K562 (cell line): ENCODE measurements at regions not wholly inside any gene's neighbourhood (a gene's known extent, or its start where the extent isn't known, plus 50 kb on each side); places are given as distances from the start of the nearest gene placed in this dataset.

Experiments used
- ATAC-seq: fragments of 200-7000 bp; cut with Tn5 transposase; 3 replicates; pipeline ENCODE4 v1.9.1; 2020; ENCODE audit warnings: moderate library complexity
- BruUV-seq: library from RNA; stranded (reverse); fragments of 400-500 nt; replicated peaks from 2 replicates; lab custom pipeline; 2021; lab: Mats Ljungman, UMichigan
- CTCF ChIA-PET: fragments of 300-600 bp; formaldehyde crosslinking; extraction: SDS; loops from one replicate; lab custom pipeline; 2021; ENCODE audit warnings: low intra/inter-chr PET ratio; lab: Yijun Ruan, JAX
- POLR2A ChIA-PET: fragments of 300-600, 350-650 bp; sonication (Branson Sonifier 250); formaldehyde crosslinking; extraction: SDS; loops from one replicate; lab custom pipeline; 2021; ENCODE audit warnings: antibody characterized with exemption, inconsistent platforms; lab: Yijun Ruan, JAX
- DNase-seq, 4 experiments: peaks; one replicate each; pipeline versions ENCODE4 v3.0.0 to v3.0.0-alpha.2; 2011 to 2018; ENCODE audit warnings: low spot score in 3 of 4, mixed read lengths in 3 of 4; ENCODE audit errors: extremely low read depth in 1 of 4
- FAIRE-seq: peaks from 2 replicates; lab custom pipeline; 2011; peaks lifted over from hg19 to GRCh38; lab: Jason Lieb, UNC
- H2AFZ ChIP-seq: 2 replicates; pipeline ENCODE4 v1.6.0; 2011; ENCODE audit warnings: low read depth, low read length, control low read depth, inconsistent platforms
- H3K27ac ChIP-seq: fragments of 200-600 bp; 3 replicates; pipeline ENCODE4 v1.8.0; 2011; ENCODE audit warnings: low read depth, mild to moderate bottlenecking, control low read depth, inconsistent platforms, low read length, moderate library complexity, mixed read lengths; ENCODE audit errors: extremely low read depth
- H3K27me3 ChIP-seq, 2 experiments: fragments of 300-600 bp in 1 of 2; 2 replicates in 1 of 2; 3 replicates in 1 of 2; pipeline versions ENCODE4 v1.6.0 to v1.8.0; 2011; ENCODE audit warnings: inconsistent platforms in 2 of 2, low read length in 2 of 2, mild to moderate bottlenecking in 1 of 2, mixed read lengths in 1 of 2, moderate library complexity in 1 of 2; ENCODE audit not compliant: control insufficient read depth in 2 of 2, insufficient read depth in 2 of 2
- H3K36me3 ChIP-seq: fragments of 300-600 bp; 3 replicates; pipeline ENCODE4 v1.8.0; 2011; ENCODE audit warnings: mild to moderate bottlenecking, low read length, inconsistent platforms; ENCODE audit not compliant: control insufficient read depth, insufficient read depth
- H3K4me1 ChIP-seq, 2 experiments: fragments of 200-600 bp in 1 of 2; replicated peaks in 1 of 2; 2 replicates in 1 of 2; 3 replicates in 1 of 2; pipeline versions ENCODE4 v1.5.1 to v1.8.0; 2011; ENCODE audit warnings: inconsistent platforms in 2 of 2, low read length in 2 of 2, mild to moderate bottlenecking in 1 of 2, mixed read lengths in 1 of 2, moderate library complexity in 1 of 2; ENCODE audit not compliant: control insufficient read depth in 2 of 2, insufficient read depth in 2 of 2
- H3K4me2 ChIP-seq: 2 replicates; pipeline ENCODE4 v1.6.1; 2011; ENCODE audit warnings: low read length, control low read depth, inconsistent platforms, mixed read lengths; ENCODE audit not compliant: insufficient read depth
- H3K4me3 ChIP-seq: fragments of 200-600 bp; sonication (generic), shearing (Covaris generic); 2 replicates; pipeline ENCODE4 v1.5.1; 2016; ENCODE audit warnings: control low read depth, inconsistent platforms
- H3K79me2 ChIP-seq: fragments of 200-600 bp; 3 replicates; pipeline ENCODE4 v1.8.0; 2011; ENCODE audit warnings: low read length, inconsistent platforms; ENCODE audit not compliant: control insufficient read depth, insufficient read depth
- H3K9ac ChIP-seq, 2 experiments: 2 replicates each; pipeline versions ENCODE4 v1.6.0 to v1.6.1; 2011; ENCODE audit warnings: low read depth in 2 of 2, low read length in 2 of 2, control low read depth in 1 of 2, inconsistent platforms in 1 of 2, mild to moderate bottlenecking in 1 of 2, mixed read lengths in 1 of 2; ENCODE audit not compliant: insufficient read depth in 1 of 2
- H3K9me1 ChIP-seq: one replicate; pipeline ENCODE4 v1.6.0; 2011; ENCODE audit warnings: inconsistent platforms, mild to moderate bottlenecking, low read length, moderate library complexity; ENCODE audit not compliant: control insufficient read depth, insufficient read depth
- H3K9me3 ChIP-seq: replicated peaks from 2 replicates; pipeline ENCODE4 v1.5.1; 2011; ENCODE audit warnings: low read depth, low read length, inconsistent platforms; ENCODE audit not compliant: control insufficient read depth, insufficient read depth
- H4K20me1 ChIP-seq: replicated peaks from 2 replicates; pipeline ENCODE4 v1.6.1; 2011; ENCODE audit warnings: low read length, inconsistent platforms, mixed read lengths; ENCODE audit not compliant: control insufficient read depth, insufficient read depth
- CHCHD3 ChIP-seq: fragments of 250-450 bp; sonication (Bioruptor Pico); IDR thresholded peaks from 2 replicates; pipeline ENCODE4 v2.1.2; 2022; ENCODE audit warnings: mild to moderate bottlenecking
- DNMT1 ChIP-seq: fragments of 450-650 bp; IDR thresholded peaks from 2 replicates; pipeline ENCODE4 v1.6.1; 2016; ENCODE audit warnings: antibody characterized with exemption, mild to moderate bottlenecking
- HNRNPH1 ChIP-seq: fragments of 200-400 bp; formaldehyde crosslinking; optimal IDR thresholded peaks from 2 replicates; pipeline ENCODE3; 2017; ENCODE audit warnings: low read depth, mild to moderate bottlenecking, low read length, moderate library complexity
- MBD1 ChIP-seq: fragments of 250-450 bp; sonication (Bioruptor Pico); IDR thresholded peaks from 2 replicates; pipeline ENCODE4 v1.8.0; 2022; ENCODE audit warnings: inconsistent platforms
- OTX1 ChIP-seq: fragments of 450-650 bp; formaldehyde crosslinking; IDR thresholded peaks from 2 replicates; pipeline ENCODE4 v1.4.0; 2022; ENCODE audit warnings: mild to moderate bottlenecking
- PHTF2 ChIP-seq: fragments of 250-450 bp; sonication (Bioruptor Pico); IDR thresholded peaks from 2 replicates; pipeline ENCODE4 v1.5.0; 2021; ENCODE audit warnings: mild to moderate bottlenecking
- RBM39 ChIP-seq: fragments of 200-400 bp; formaldehyde crosslinking; optimal IDR thresholded peaks from 2 replicates; pipeline ENCODE3; 2018; ENCODE audit warnings: low read depth, low read length
- ZBTB17 ChIP-seq: fragments of 450-650 bp; formaldehyde crosslinking; IDR thresholded peaks from 2 replicates; pipeline ENCODE4 v1.4.0; 2020; ENCODE audit warnings: mild to moderate bottlenecking
- ZC3H8 ChIP-seq: fragments of 450-650 bp; IDR thresholded peaks from 2 replicates; pipeline ENCODE4 v1.6.1; 2017
- ZKSCAN8 ChIP-seq: fragments of 200-800 bp; sonication (Bioruptor generic); IDR thresholded peaks from 2 replicates; pipeline ENCODE4 v1.6.1; 2016; ENCODE audit warnings: missing genetic modification characterization, missing compliant biosample characterization
- ZNF232 ChIP-seq: sonication (generic); formaldehyde crosslinking; IDR thresholded peaks from 2 replicates; pipeline ENCODE4 v1.8.0; 2022; ENCODE audit warnings: mild to moderate bottlenecking, missing genetic modification reagents
- WGBS: fragments of 100-300 bp; shearing (Covaris generic); methylation state at CpG from one replicate; pipeline ENCODE4 v1.1.6; 2016; ENCODE audit warnings: low coverage, mixed read lengths; ENCODE audit not compliant: insufficient coverage; ENCODE audit errors: missing lambda C conversion rate; 5-methylcytosine and 5-hydroxymethylcytosine counted together
- in situ Hi-C: fragments of 300-500 bp; cut with MboI; formaldehyde crosslinking; loops from 4 replicates; pipeline ENCODE4 v1.15.0; 2018; ENCODE audit warnings: inconsistent platforms, mixed read lengths
- intact Hi-C: fragments of 100-400 bp; cut with micrococcal nuclease; formaldehyde crosslinking; loops from 2 replicates; pipeline ENCODE4 v1.14.2; 2022
- TF ChIP-seq, protein P1 (sequence below): fragments of 250-450 bp; sonication (Bioruptor Pico); IDR thresholded peaks from 2 replicates; pipeline ENCODE4 v1.5.1; 2021; ENCODE audit warnings: mild to moderate bottlenecking
- TF ChIP-seq, protein P2 (sequence below), 2 experiments: fragments of 450-650 bp in 1 of 2; sonication (generic) in 1 of 2; formaldehyde crosslinking; conservative IDR thresholded peaks; 2 replicates each; pipeline versions ENCODE4 v1.4.0 to v1.8.1; 2020 to 2022; ENCODE audit warnings: mild to moderate bottlenecking in 1 of 2, missing genetic modification reagents in 1 of 2
- TF ChIP-seq, protein P3 (sequence below): fragments of 250-450 bp; sonication (Bioruptor Pico); IDR thresholded peaks from 2 replicates; pipeline ENCODE4 v1.5.0; 2020; ENCODE audit warnings: mild to moderate bottlenecking
- TF ChIP-seq, protein P4 (sequence below): fragments of 450-650 bp; formaldehyde crosslinking; IDR thresholded peaks from 2 replicates; pipeline ENCODE4 v1.4.0; 2022; ENCODE audit warnings: mild to moderate bottlenecking, moderate library complexity

- H3K9me3 ChIP-seq, result no peaks in the 10 kb centered on the region; the same call in 1 of the 2 replicates
- no peaks in the 10 kb centered on the region for H3K79me2 ChIP-seq
- POLR2A ChIA-PET, result no interaction called here
- H3K27ac ChIP-seq, result no peak overlapping the region
- H4K20me1 ChIP-seq, result no peaks in the 10 kb centered on the region
- 0% methylated on average over 4 of the region's 4 CpGs for WGBS
- DNase-seq (no peak), FAIRE-seq (no peak), ATAC-seq (no peak)
- no peaks in the 10 kb centered on the region for H3K27me3 ChIP-seq
- no peak overlapping the region for H3K4me2 ChIP-seq
- intact Hi-C loops, result no loop called here
- H3K36me3 ChIP-seq, result no peaks in the 10 kb centered on the region
- no peaks in the 10 kb centered on the region for H3K4me1 ChIP-seq
- H3K9ac ChIP-seq, result no peak overlapping the region
- no peak overlapping the region for H2AFZ ChIP-seq
- H3K4me3 ChIP-seq, result no peak overlapping the region
- no peaks in the 10 kb centered on the region for H3K9me1 ChIP-seq
- in situ Hi-C loops, result no loop called here
- CTCF ChIA-PET, result no interaction called here
- no TSS peak for BruUV-seq
- TF ChIP-seq MBD1 (no peak), CHCHD3 (CRISPR knock-in tag) (no peak), ZC3H8 (no peak), ZKSCAN8 (CRISPR knock-in tag) (no peak), RBM39 (no peak), ZNF232 (CRISPR knock-in tag) (no peak), ZBTB17 (no peak), HNRNPH1 (no peak), DNMT1 (no peak), OTX1 (CRISPR knock-in tag) (no peak), PHTF2 (CRISPR knock-in tag) (no peak)
- TF ChIP-seq, protein P1, sequence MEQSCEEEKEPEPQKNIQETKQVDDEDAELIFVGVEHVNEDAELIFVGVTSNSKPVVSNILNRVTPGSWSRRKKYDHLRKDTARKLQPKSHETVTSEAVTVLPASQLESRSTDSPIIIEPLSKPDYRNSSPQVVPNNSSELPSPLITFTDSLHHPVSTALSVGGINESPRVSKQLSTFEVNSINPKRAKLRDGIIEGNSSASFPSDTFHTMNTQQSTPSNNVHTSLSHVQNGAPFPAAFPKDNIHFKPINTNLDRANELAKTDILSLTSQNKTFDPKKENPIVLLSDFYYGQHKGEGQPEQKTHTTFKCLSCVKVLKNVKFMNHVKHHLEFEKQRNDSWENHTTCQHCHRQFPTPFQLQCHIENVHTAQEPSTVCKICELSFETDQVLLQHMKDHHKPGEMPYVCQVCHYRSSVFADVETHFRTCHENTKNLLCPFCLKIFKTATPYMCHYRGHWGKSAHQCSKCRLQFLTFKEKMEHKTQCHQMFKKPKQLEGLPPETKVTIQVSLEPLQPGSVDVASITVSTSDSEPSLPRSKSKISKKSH (CRISPR knock-in tag), result no peak
- TF ChIP-seq, protein P2, sequence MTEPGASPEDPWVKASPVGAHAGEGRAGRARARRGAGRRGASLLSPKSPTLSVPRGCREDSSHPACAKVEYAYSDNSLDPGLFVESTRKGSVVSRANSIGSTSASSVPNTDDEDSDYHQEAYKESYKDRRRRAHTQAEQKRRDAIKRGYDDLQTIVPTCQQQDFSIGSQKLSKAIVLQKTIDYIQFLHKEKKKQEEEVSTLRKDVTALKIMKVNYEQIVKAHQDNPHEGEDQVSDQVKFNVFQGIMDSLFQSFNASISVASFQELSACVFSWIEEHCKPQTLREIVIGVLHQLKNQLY (CRISPR knock-in tag; conservative IDR thresholded peaks at IDR 0.05), result no peak
- TF ChIP-seq, protein P3, sequence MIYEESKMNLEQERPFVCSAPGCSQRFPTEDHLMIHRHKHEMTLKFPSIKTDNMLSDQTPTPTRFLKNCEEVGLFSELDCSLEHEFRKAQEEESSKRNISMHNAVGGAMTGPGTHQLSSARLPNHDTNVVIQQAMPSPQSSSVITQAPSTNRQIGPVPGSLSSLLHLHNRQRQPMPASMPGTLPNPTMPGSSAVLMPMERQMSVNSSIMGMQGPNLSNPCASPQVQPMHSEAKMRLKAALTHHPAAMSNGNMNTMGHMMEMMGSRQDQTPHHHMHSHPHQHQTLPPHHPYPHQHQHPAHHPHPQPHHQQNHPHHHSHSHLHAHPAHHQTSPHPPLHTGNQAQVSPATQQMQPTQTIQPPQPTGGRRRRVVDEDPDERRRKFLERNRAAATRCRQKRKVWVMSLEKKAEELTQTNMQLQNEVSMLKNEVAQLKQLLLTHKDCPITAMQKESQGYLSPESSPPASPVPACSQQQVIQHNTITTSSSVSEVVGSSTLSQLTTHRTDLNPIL, result no peak
- TF ChIP-seq, protein P4, sequence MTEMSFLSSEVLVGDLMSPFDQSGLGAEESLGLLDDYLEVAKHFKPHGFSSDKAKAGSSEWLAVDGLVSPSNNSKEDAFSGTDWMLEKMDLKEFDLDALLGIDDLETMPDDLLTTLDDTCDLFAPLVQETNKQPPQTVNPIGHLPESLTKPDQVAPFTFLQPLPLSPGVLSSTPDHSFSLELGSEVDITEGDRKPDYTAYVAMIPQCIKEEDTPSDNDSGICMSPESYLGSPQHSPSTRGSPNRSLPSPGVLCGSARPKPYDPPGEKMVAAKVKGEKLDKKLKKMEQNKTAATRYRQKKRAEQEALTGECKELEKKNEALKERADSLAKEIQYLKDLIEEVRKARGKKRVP (CRISPR knock-in tag), result no peak
Measured at GRCh38 chr6:22636452-22636851, 67.1 kb downstream of the HDGFL1 start.
